Stimulated activated CD4-positive, alpha-beta T cell treated with anti-CD3 and anti-CD28 coated beads, Interleukin-15, amount 100 ng/mL, for 24 hours (primary cell): ENCODE measurements at regions not wholly inside any gene's neighbourhood (a gene's known extent, or its start where the extent isn't known, plus 50 kb on each side); places are given as distances from the start of the nearest gene placed in this dataset.
"Not testable (repeated sequence)": the region's sequence is repeated elsewhere in the genome, so short reads cannot be mapped to it uniquely, and the experiment has no call there.

Experiments
- DNase-seq: peaks from one replicate; pipeline ENCODE4 v3.0.0-alpha.2; 2020

DNA sequence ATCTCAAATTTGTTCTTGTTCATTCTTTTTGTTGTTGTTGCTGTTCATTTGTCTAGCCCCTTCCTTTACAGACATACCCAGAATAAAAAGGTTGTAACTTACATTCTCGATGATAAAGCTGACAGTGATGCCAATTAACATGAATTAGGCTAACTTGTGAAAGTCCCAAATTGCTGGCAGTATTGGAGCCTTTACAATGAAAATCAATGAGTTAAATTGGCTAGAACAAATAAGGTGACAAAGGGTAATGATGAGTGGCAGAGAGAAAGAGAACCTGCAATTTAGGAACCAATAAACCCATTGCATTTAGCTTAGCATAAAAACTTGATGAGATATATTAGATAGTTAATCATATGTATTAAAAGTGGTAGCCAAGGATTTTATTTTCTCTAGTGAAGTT, 521.0 kb downstream of the ADCYAP1 start:
- DNase-seq, result no peak

DNA sequence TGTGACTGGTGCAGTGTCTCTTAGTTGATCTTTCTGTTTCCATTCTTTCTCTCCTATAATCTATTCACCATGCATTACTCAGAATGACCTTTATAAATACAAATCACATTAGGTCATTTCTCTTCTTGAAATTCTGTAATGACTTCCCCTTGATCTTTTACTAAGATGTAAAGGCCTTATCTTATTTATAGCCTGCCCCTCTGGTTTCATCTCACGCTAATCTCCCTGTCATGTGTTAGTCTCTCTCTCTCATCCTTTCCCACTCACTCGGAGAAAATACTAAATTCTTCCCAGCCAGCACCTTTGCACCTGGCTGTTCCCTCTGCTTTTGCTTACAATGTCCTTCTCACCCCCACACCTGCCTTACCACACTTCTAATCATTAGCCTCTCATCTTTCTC, 530.8 kb downstream of the ADCYAP1 start:
- no peak for DNase-seq

DNA sequence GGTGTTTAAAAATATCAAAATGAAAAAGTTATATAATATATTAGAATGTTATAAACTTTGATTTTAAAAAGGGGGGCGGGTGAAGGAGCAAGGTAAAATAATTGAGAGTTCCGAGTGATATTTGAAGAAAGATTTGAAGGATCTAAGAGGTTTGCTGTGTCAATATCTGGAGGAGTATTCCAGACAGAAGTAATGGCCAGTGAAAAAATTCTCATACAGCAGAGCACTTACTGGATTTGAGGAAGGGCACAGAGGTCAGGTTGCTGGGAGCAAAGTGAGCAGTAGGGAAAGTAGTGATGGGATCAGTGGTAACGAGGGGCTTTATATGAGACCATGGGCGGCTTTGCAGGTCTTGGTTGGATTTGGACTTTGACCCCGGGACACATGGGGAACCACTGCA, 531.5 kb downstream of the ADCYAP1 start:
- DNase-seq, result no peak

DNA sequence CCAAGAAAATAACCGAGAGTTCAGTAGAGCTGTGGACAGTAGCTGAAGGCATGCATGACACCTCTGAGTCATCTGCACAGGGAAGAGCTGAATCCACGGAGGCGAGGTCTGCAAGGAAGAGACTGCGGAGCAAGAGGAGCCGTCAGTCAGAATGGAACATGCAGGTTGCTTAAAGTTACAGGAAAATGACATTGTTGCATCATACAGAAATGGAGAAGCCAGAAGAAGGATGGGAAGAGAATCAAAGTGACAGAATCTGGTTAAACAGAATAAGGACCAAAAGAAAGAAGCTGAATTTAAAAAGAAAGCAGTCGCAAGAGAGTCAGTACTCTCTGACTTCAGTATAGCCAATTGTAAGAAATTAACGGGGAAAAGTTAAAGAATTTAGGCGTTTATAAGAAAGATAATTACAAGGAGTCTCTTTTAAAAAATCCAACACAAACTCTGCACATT, 533.8 kb downstream of the ADCYAP1 start:
- no peak for DNase-seq

DNA sequence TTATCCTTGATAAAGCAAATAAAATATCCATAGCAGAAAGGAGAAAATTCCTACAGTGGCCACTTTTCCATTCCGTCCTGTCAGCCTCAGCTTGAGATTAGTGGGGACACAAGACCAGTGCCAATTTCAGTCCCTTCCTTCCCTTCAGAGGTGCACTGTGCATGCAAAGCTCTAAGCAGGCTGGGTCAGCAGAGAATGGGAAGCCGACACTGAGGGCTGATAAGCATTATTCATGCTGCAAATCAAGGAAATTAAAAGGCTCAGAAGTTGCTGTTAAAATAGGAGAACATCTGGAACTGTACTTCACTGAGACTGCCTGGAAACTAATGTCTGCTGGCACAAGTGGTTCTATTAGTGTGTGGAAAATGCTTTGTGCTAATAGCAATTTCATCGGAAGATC, 534.3 kb downstream of the ADCYAP1 start:
- DNase-seq, result no peak

DNA sequence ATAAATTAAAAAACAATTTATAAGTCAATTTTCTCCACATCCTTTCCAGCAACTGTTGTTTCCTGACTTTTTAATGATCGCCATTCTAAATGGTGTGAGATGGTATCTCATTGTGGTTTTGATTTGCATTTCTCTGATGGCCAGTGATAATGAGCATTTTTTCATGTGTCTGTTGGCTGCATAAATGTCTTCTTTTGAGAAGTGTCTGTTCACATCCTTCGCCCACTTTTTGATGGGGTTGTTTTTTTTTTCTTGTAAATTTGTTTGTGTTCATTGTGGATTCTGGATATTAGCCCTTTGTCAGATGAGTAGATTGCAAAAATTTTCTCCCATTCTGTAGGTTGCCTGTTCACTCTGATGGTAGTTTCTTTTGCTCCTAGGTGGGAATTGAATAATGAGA, 539.4 kb downstream of the ADCYAP1 start:
- not testable (repeated sequence) for DNase-seq

DNA sequence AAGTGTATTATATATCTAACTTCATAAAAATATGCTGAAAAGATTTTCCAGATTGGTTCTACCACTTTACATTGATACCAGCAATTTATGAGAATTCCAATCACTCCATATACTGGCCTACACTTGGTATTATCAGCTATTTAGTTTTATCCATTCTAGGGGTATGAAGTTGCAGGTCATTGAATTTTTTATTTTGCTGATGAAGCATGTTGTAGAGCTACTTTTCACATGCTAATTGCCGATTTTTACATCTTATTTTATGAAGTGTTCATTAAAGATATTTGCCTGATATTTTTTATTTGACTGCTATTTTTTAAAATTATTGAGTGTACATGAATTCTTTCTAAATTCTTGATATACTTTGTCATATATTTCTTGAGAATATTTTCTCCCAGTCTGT, 542.1 kb downstream of the ADCYAP1 start:
- DNase-seq, result no peak

DNA sequence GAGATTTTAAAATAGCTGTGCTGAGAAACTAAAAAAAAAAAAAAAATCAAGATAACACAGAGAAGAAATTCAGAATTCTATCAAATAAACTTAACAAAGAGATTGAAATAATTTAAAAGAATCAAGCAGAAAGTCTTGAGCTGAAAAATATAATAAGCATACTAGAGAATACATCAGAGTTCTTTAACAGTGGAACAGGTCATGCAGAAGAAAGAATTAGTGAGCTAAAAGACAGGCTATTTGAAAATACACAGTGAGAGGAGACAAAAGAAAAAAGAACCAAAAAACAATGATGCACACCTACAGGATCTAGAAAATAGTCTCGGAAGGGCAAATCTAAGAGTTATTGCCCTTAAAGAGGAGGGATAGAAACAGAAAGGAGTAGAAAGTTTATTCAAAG, 548.1 kb downstream of the ADCYAP1 start:
- DNase-seq, result no peak

DNA sequence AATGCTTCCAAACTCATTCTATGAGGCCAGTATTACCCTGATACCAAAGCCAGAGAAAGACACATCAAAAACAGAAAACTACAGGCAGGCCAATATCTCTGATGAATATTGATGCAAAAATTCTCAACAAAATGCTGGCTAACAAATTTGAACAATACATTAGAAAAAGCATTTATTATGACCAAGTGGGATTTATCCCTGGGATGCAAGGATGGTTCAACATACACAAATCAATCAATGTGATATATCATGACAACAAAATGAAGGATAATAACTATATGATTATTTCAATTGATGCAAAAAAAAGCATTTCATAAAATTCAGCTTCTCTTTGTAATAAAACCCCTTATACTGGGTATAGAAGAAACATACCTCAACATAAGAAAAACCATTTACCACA, 550.9 kb downstream of the ADCYAP1 start:
- DNase-seq, result no peak

DNA sequence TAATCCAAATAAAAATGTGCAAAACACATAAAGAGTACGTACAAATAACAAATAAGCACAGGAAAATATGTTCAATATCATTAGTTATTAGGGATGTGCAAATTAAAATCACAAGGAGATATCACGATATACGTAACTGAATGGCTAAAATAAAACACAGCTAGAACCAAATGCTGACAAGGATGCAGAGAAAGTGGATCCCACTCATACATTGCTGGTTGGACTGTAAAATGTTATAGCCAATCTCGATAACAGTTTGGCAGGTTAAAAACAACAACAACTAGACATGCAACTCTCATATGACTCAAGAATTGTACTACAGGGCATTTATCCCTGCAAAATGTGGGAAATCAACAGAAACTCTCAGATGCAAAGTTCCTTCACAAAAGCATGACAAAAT, 553.9 kb downstream of the ADCYAP1 start:
- no peak for DNase-seq

DNA sequence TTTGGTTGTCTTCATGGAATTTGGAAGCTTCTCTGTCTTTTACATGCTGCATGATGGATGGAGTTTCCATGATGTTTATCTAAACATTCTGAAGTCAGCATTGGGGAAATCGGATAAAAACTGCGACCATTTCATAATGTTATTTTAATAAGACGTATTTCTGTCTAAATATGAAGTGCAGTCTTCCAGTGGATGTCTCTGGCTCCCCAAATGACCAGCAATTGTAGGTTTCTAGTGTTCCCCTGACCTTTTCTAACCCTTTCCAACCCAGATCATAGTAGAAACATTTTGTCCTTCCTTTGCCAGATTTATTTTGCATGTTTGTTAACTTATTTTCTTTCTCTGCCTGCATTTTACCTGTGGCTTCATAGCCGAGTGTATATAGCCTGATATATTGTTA, 559.3 kb downstream of the ADCYAP1 start:
- no peak for DNase-seq

DNA sequence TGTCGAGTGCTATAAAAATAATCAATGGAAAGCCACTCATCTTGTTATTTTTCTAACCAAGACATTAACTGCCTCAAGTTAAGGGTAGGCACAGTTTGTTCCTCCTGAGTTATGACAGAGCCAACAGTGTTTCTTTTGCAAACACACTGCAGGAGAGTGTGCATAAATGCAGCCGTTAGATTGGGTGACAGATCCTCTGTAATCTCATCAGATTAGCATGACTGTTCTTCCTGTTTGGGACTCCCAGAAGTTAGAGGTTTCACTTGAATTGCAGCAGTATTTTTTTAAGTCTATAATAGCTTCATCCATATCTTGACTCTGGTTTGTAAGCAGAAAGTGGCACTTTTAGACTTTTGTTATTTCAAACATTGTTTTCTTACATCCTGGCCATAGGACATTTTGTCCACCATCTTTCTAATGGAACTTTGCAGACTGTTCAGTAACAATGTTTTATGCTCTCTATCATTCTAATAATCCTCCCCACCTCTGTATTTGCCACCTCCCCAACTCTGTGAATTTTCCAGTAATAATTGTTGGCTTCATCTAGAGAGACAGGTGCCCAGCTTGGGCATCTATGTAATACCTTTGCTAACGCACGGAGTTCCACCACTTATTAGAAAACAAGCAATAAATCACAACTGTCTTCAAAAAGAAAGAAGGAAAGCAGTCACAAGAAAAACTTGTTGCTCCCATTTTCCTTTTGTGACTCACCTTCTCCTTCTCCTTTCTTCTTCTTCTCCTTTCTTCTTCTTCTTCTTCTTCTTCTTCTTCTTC, 560.0 kb downstream of the ADCYAP1 start:
- DNase-seq, result no peak

DNA sequence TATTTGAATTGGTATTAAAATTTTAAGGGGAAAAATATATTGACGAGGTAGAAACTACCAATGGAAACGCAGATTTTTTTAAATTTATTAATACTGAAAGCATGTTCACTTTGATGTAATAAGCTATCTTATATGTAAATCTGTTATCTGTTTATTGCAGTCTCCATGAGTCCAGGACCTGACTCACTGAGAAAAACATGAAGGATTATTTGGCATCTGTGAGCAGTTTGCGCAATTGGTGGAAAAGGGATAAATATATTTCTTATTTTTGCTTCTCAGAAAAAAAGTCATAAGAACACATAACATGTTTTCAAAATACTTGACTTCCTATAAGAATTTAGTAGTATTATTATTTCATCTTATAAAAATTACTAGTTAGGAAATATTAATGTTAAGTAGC, 561.4 kb downstream of the ADCYAP1 start:
- no peak for DNase-seq

DNA sequence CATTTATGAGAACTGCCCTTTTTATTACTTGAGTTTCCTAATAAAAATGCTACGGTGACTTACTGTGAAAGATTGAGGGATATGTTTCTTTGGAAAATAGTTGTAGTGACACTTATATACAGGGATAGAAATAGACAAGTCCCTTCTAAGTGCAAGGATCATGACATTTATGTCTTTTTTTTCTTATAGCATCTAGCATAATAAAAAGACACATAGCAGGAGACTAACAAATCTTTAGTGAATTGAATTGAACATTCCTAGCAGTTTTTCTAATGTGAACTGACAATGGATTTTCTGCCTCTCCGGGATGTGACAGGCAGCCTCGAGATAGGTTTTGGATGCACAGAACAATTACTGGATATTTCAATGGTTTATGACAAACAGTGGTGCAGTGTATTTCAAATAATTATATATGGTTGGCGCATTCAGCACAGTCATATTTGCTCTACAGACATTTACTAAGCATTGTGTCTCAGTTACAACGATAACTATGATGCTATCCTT, 562.8 kb downstream of the ADCYAP1 start:
- no peak for DNase-seq

DNA sequence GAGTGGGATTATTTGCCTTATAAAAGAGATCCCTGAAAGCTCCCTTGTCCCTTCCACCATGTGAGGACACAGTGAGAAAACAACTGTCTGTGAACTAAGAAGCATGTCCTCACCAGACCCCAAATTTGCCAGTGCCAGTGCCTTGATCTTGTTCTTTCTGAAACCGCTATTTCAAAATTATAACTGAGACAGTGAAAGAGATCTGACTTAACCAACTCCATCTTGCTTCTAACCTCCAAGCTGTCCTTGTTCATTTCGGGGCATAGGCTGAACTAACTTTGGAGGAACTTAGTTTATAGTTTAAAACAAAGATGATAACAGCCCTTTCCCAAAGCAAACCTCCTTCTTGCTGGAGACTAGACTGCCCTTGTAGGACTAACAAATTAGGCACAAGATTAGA, 563.9 kb downstream of the ADCYAP1 start:
- DNase-seq, result no peak

DNA sequence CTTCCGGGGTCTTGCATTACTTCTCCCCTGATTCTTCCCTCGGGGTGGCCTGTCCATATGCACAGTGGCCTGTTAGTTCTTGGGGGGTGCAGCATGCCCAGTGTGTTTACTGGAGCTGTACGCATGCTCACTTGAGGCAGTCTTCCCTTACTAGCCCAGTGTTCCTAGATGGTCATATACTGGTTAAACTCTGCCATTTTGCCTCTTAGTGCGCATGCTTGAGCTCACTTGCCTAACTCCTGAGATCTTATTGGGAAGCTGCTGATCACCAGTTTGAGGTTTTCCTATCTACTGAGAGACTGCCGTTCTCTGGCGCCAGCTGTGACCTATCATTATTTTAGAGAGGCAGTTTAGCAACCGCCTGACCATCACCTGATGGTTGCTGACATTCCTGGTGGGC, 571.2 kb downstream of the ADCYAP1 start:
- no peak for DNase-seq

DNA sequence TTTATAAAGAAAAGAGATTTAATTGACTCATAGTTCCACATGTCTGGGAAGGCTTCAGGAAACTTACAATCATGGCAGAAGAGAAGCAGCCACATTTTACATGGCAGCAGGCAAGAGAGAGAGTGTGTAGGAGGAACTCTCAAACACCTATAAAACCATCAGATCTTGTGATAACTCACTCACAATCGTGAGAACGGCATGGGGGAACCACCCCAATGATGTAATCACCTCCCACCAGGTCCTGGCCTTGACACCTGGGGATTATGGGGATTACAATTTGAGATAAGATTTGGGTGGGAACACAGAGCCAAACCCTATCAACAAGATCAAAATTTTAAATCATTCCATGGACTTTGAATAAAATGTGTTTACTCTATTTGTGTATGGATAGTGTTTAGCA, 575.6 kb downstream of the ADCYAP1 start:
- DNase-seq, result no peak

DNA sequence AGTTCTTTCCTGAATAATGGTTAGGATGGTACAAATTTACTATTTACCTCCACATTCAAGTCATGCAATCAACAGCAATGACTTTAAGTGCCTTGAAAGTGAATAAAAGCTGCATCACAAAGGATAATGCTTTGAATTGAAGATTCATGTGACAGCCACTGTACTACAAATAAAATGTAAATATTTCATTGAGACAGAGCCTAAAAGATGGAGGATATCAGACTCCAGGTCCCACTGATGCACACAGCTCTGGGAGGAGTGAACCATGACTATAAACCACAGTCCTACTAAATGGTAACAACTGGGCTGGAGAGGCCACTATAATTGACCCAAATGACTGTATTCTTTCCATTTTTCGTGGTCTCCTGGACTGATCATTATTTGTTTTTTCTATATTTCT, 576.9 kb downstream of the ADCYAP1 start:
- DNase-seq, result no peak

DNA sequence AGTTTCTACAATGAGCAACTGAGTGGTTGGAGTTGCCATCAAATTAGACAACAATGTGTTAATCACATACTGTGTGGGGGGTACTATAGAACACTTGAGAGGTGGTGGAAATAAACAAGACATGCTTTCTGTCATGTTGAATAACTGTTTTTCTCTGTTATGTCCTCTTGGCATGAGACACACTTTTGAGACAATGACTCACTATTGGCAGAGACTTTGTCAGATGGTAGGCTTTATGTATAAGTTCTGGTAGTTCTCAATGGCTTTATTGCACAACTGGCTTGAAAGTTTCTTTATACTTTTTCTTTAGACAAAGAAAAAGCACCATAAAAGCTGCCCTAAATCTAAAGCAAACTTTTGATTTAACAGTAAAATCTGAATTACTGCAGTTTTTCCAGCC, 578.7 kb downstream of the ADCYAP1 start:
- no peak for DNase-seq

DNA sequence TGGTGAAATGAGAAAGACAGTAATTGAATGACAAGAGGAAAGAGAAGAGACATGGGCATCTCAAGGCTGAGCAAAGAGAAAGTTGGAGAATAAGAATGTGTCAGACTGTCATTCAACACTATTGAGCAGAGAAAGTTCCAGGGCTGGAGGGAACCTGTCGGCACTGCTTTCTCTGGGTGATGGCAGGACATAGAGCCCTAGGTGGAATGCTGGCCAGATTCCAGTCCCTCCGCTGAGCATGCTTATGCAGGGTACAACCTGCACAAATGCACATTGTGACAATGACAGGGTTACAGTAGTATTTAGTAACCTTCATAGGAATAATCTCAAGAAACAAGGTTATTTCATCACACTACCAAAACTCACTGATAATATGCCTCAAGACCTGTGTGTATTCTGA, 582.8 kb downstream of the ADCYAP1 start:
- no peak for DNase-seq

DNA sequence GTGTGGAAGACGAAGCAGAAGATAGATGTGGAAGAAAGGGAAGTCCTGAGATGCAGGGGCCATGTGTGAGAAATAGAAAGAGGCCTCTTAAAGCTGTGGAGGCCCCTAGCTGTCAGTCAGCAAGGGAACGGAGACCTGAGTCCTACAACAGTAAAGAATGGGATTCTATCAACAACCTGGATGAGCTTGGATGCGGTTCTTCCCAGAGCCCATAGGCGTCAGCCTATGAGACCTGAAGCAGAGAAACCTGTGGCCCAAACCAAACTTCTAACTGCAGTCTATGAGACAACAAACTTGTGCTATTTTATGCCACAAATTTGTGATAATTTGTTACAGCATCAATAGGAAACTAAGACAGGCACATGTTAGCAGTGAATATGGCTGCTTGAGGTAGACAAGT, 583.7 kb downstream of the ADCYAP1 start:
- DNase-seq, result no peak

DNA sequence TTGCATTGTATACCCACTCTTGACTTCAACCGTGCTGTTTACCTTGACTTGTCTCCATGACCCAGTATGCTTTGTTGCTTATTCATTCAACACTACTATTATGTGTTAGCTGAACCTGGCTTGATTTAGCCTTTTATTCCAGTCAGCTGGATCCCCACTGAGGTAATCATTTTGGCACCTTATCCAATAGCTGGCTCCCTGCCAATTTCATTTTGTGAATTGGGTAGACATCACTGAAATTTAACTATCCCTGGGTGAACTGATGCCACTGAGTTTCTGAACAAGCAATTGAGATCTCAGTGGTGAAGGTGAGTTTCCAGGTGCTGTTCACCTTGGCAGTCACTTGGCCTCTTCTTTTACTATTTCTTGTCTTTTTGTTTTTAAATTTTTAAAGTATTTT, 584.3 kb downstream of the ADCYAP1 start:
- no peak for DNase-seq

DNA sequence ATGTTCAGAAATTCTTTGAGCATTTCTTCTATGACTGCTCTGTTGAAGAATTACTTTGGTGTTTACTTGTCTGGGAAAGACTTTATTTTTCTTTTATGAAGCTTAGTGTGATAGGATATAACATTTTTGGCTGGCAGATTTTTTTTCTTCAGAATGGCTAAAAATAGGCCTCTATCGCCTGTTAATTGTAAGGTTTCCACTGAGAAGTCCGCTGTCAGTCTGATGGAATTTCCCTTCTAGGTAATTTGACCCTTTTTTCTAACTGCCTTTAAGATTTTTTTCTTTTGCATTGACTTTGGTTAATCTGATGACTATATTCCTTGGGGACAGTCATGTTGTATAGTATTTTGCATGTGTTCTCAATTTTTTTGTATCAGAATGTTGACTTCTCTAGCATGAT, 590.7 kb downstream of the ADCYAP1 start:
- DNase-seq, result no peak

DNA sequence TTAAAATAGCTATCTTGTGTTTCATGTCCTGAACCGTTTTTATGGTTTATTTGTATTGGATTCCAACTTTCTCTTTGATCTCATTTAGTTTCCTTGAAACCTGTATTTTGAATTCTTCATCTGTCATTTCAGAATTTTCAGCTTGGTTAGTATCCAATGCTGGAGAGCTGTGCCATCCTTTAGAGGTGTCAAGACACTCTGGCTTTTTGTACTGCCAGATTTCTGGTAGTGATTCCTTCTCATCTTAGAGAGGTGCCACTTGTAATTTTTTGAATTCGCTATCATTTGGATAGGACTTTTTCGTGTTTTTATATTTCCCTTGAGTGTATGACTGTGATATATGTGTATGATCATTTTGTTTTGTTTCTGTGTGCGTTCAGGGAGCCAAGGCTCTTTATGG, 591.4 kb downstream of the ADCYAP1 start:
- DNase-seq, result no peak

DNA sequence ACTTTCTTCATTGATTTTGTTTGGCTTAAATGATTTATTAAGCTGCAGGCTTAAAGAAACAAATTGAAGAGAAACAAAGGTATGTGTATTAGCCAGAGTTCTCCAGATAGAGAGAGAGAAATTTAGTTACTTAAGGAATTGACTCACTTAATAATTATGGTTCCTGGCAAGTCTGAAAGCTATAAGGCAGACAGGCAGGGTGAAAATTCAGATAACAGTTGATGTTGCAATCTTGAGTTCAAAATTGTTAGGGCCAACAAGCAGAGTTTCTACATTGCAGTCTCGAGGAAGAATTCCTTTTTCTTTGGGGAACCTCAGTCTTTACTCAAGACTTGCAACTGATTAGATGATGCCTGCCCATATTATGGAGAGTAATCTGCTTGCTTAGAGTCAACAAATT, 593.5 kb downstream of the ADCYAP1 start:
- no peak for DNase-seq
